Epithelial cell of esophagus (primary cell): ENCODE measurements at regions not wholly inside any gene's neighbourhood (a gene's known extent, or its start where the extent isn't known, plus 50 kb on each side); places are given as distances from the start of the nearest gene placed in this dataset.
"Not testable (repeated sequence)": the region's sequence is repeated elsewhere in the genome, so short reads cannot be mapped to it uniquely, and the experiment has no call there.

Experiments used
- DNase-seq: peaks from one replicate; pipeline ENCODE4 v3.0.0; 2010; ENCODE audit warnings: low read depth
- H3K4me3 ChIP-seq: 2 replicates; pipeline ENCODE4 v1.5.1; 2011; ENCODE audit warnings: mild to moderate bottlenecking, low read length, control low read depth
- CTCF ChIP-seq: IDR thresholded peaks from 2 replicates; pipeline ENCODE4 v1.5.1; 2011; ENCODE audit warnings: low read depth, mild to moderate bottlenecking, low read length, control low read depth, inconsistent platforms; ENCODE audit not compliant: insufficient read depth; ENCODE audit errors: missing control alignments

GRCh38 chr1:99501871-99502270 is 144.0 kb upstream of the PALMD start:
- TF ChIP-seq CTCF, result no peak
- DNase-seq, result no peak
- H3K4me3 ChIP-seq, result no peak overlapping the region

GRCh38 chr1:99502400-99502799 is 143.5 kb upstream of the PALMD start:
- no peak for DNase-seq
- TF ChIP-seq CTCF, result no peak

GRCh38 chr1:99503276-99503747 is 142.6 kb upstream of the PALMD start:
- TF ChIP-seq CTCF, result no peak
- peak; percentile 21 for DNase-seq
- no peak overlapping the region for H3K4me3 ChIP-seq

More at GRCh38 chr1:99502400-99502799, 143.5 kb upstream of the PALMD start:
- no peak overlapping the region for H3K4me3 ChIP-seq

- no peak for TF ChIP-seq CTCF
- no peak for DNase-seq
Measured at GRCh38 chr1:99504287-99504686, 141.6 kb upstream of the PALMD start.

GRCh38 chr1:99506631-99507030 is 139.3 kb upstream of the PALMD start:
- H3K4me3 ChIP-seq, result no peak overlapping the region
- DNase-seq, result no peak
- TF ChIP-seq CTCF, result no peak

More at GRCh38 chr1:99504287-99504686, 141.6 kb upstream of the PALMD start:
- H3K4me3 ChIP-seq, result no peak overlapping the region

GRCh38 chr1:99507446-99507845 is 138.5 kb upstream of the PALMD start:
- DNase-seq, H3K4me3 ChIP-seq: not testable (repeated sequence)

- no peak for DNase-seq
- no peak for TF ChIP-seq CTCF
- H3K4me3 ChIP-seq, result no peak overlapping the region
Measured at GRCh38 chr1:99507906-99508732, 137.8 kb upstream of the PALMD start.

GRCh38 chr1:99508733-99509445 is 137.0 kb upstream of the PALMD start:
- not testable (repeated sequence) for H3K4me3 ChIP-seq, DNase-seq

- not testable (repeated sequence) for DNase-seq, H3K4me3 ChIP-seq
Measured at GRCh38 chr1:99514823-99515552, 130.9 kb upstream of the PALMD start.
